CD8-positive, alpha-beta memory T cell (primary cell): ENCODE measurements at regions not wholly inside any gene's neighbourhood (a gene's known extent, or its start where the extent isn't known, plus 50 kb on each side); places are given as distances from the start of the nearest gene placed in this dataset.
"Not testable (repeated sequence)": the region's sequence is repeated elsewhere in the genome, so short reads cannot be mapped to it uniquely, and the experiment has no call there.

Experiments
- CTCF ChIA-PET: fragments of 350-600 bp; sonication (Branson Sonifier 250); formaldehyde crosslinking; loops from one replicate; lab custom pipeline; 2021; ENCODE audit warnings: antibody characterized with exemption; lab: Charles Lee
- POLR2A ChIA-PET: fragments of 350-600 bp; sonication (Branson Sonifier 250); formaldehyde crosslinking; loops from one replicate; lab custom pipeline; 2021; ENCODE audit warnings: antibody characterized with exemption; lab: Charles Lee
- DNase-seq, 5 donors: peaks; one replicate each; pipeline versions ENCODE4 v3.0.0 to v3.0.0-alpha.2; 2020 to 2022; ENCODE audit warnings: mixed read lengths in 1 of 5
- H3K27ac ChIP-seq: one replicate; pipeline ENCODE4 v1.7.0; 2013; ENCODE audit warnings: low read depth, mild to moderate bottlenecking, low read length, moderate library complexity
- H3K27me3 ChIP-seq: 2 replicates; pipeline ENCODE4 v1.7.0; 2013; ENCODE audit warnings: low read length, mild to moderate bottlenecking; ENCODE audit not compliant: insufficient read depth, poor library complexity, severe bottlenecking
- H3K36me3 ChIP-seq: 2 replicates; pipeline ENCODE4 v1.7.0; 2013; ENCODE audit warnings: mild to moderate bottlenecking, low read length, moderate library complexity; ENCODE audit not compliant: insufficient read depth
- H3K4me1 ChIP-seq: 2 replicates; pipeline ENCODE4 v1.7.0; 2013; ENCODE audit warnings: mild to moderate bottlenecking, low read length, moderate library complexity; ENCODE audit not compliant: insufficient read depth
- H3K4me3 ChIP-seq: 2 replicates; pipeline ENCODE4 v1.7.0; 2013; ENCODE audit warnings: mild to moderate bottlenecking, low read length
- H3K9me3 ChIP-seq: 2 replicates; pipeline ENCODE4 v1.7.0; 2013; ENCODE audit warnings: mild to moderate bottlenecking, low read length
- H3K27ac Mint-ChIP-seq, 8 donors: one replicate each; pipeline ENCODE4 v1.8.0; 2020 to 2021; ENCODE audit warnings: mixed read lengths in 8 of 8, mild to moderate bottlenecking in 6 of 8, inconsistent platforms in 3 of 8, moderate library complexity in 3 of 8
- H3K27me3 Mint-ChIP-seq, 2 donors: one replicate each; pipeline ENCODE4 v1.8.0; 2020 to 2021; ENCODE audit warnings: mixed read lengths in 2 of 2, mild to moderate bottlenecking in 1 of 2, moderate library complexity in 1 of 2
- H3K36me3 Mint-ChIP-seq, 3 donors: one replicate each; pipeline ENCODE4 v1.8.0; 2020 to 2021; ENCODE audit warnings: mixed read lengths in 3 of 3, inconsistent platforms in 1 of 3, mild to moderate bottlenecking in 1 of 3
- H3K4me1 Mint-ChIP-seq, 3 donors: one replicate each; pipeline ENCODE4 v1.8.0; 2020 to 2021; ENCODE audit warnings: mixed read lengths in 3 of 3, inconsistent platforms in 1 of 3, mild to moderate bottlenecking in 1 of 3
- H3K4me3 Mint-ChIP-seq, 7 donors: one replicate each; pipeline ENCODE4 v1.8.0; 2020 to 2021; ENCODE audit warnings: mixed read lengths in 7 of 7, mild to moderate bottlenecking in 6 of 7, moderate library complexity in 4 of 7, inconsistent platforms in 2 of 7
- H3K9me3 Mint-ChIP-seq, 5 donors: one replicate each; pipeline ENCODE4 v1.8.0; 2020 to 2022; ENCODE audit warnings: mixed read lengths in 5 of 5, mild to moderate bottlenecking in 3 of 5, moderate library complexity in 2 of 5, inconsistent platforms in 1 of 5

- Mint-ChIP-seq H3K4me1 (no peaks in the 10 kb centered on the region), H3K4me3 (no peak overlapping the region), H3K27me3 (no peaks in the 10 kb centered on the region), H3K27ac (no peak overlapping the region), H3K36me3 (no peaks in the 10 kb centered on the region), H3K9me3 (peaks cover 0 to 5% (median 0%) of the 10 kb centered on the region in 5 donors)
- Histone ChIP-seq H3K27me3 (no peaks in the 10 kb centered on the region), H3K36me3 (no peaks in the 10 kb centered on the region), H3K9me3 (no peaks in the 10 kb centered on the region), H3K4me1 (no peaks in the 10 kb centered on the region), H3K4me3 (no peak overlapping the region), H3K27ac (no peak overlapping the region)
- CTCF ChIA-PET, result no interaction called here
- POLR2A ChIA-PET, result no interaction called here
- DNase-seq, result no peak
These were observed 774.6 kb upstream of the CRIM1 start for GRCh38 chr2:35580956-35581355.

GRCh38 chr2:35568574-35568973, 787.0 kb upstream of the CRIM1 start:
- H3K4me3 ChIP-seq, H3K4me1 ChIP-seq, H3K27me3 ChIP-seq, POLR2A ChIA-PET, H3K36me3 ChIP-seq, H3K36me3 Mint-ChIP-seq, H3K27ac ChIP-seq, H3K9me3 ChIP-seq, H3K4me3 Mint-ChIP-seq, DNase-seq, H3K4me1 Mint-ChIP-seq, CTCF ChIA-PET, H3K27ac Mint-ChIP-seq, H3K27me3 Mint-ChIP-seq: not testable (repeated sequence)
- peaks cover 0 to 11% (median 3%) of the 10 kb centered on the region in 5 donors for H3K9me3 Mint-ChIP-seq

- Mint-ChIP-seq H3K4me3 (no peak overlapping the region), H3K9me3 (peaks cover 0 to 8% (median 1%) of the 10 kb centered on the region in 5 donors), H3K27ac (no peak overlapping the region), H3K27me3 (no peaks in the 10 kb centered on the region), H3K4me1 (no peaks in the 10 kb centered on the region), H3K36me3 (no peaks in the 10 kb centered on the region)
- no peaks in the 10 kb centered on the region for H3K4me1 ChIP-seq
- no peaks in the 10 kb centered on the region for H3K9me3 ChIP-seq
- no peak overlapping the region for H3K27ac ChIP-seq
- ChIA-PET CTCF (no interaction called here), POLR2A (no interaction called here)
- H3K36me3 ChIP-seq, result no peaks in the 10 kb centered on the region
- H3K27me3 ChIP-seq, result no peaks in the 10 kb centered on the region
- no peak for DNase-seq
- no peak overlapping the region for H3K4me3 ChIP-seq
These were observed 793.1 kb upstream of the CRIM1 start for GRCh38 chr2:35562488-35562887.

- no peak overlapping the region for H3K4me3 ChIP-seq
- no peak overlapping the region for H3K27ac ChIP-seq
- Mint-ChIP-seq H3K27me3 (no peaks in the 10 kb centered on the region), H3K4me1 (no peaks in the 10 kb centered on the region), H3K4me3 (no peak overlapping the region), H3K9me3 (peaks cover 0 to 1% (median 0%) of the 10 kb centered on the region in 5 donors), H3K36me3 (no peaks in the 10 kb centered on the region), H3K27ac (no peak overlapping the region)
- H3K9me3 ChIP-seq, result no peaks in the 10 kb centered on the region
- H3K4me1 ChIP-seq, result no peaks in the 10 kb centered on the region
- H3K36me3 ChIP-seq, result no peaks in the 10 kb centered on the region
- ChIA-PET CTCF (no interaction called here), POLR2A (no interaction called here)
- no peaks in the 10 kb centered on the region for H3K27me3 ChIP-seq
- DNase-seq, result no peak
These were observed 807.4 kb upstream of the CRIM1 start for GRCh38 chr2:35548171-35548570.

- H3K9me3 Mint-ChIP-seq, result no peaks in the 10 kb centered on the region
- H3K4me3 Mint-ChIP-seq, result no peak overlapping the region
- H3K27me3 Mint-ChIP-seq, result no peaks in the 10 kb centered on the region
- Histone ChIP-seq H3K9me3 (no peaks in the 10 kb centered on the region), H3K4me3 (no peak overlapping the region), H3K36me3 (no peaks in the 10 kb centered on the region), H3K27ac (no peak overlapping the region), H3K27me3 (no peaks in the 10 kb centered on the region), H3K4me1 (no peaks in the 10 kb centered on the region)
- H3K36me3 Mint-ChIP-seq, result no peaks in the 10 kb centered on the region
- no peak for DNase-seq
- CTCF ChIA-PET, result no interaction called here
- POLR2A ChIA-PET, result no interaction called here
- no peaks in the 10 kb centered on the region for H3K4me1 Mint-ChIP-seq
- H3K27ac Mint-ChIP-seq, result no peak overlapping the region
These were observed 810.3 kb upstream of the CRIM1 start for GRCh38 chr2:35545301-35545700.

- Histone ChIP-seq H3K27me3 (no peaks in the 10 kb centered on the region), H3K4me3 (no peak overlapping the region), H3K36me3 (no peaks in the 10 kb centered on the region), H3K27ac (no peak overlapping the region), H3K4me1 (no peaks in the 10 kb centered on the region), H3K9me3 (no peaks in the 10 kb centered on the region)
- H3K4me1 Mint-ChIP-seq, result no peaks in the 10 kb centered on the region
- H3K36me3 Mint-ChIP-seq, result no peaks in the 10 kb centered on the region
- DNase-seq, result no peak
- ChIA-PET POLR2A (no interaction called here), CTCF (no interaction called here)
- H3K27ac Mint-ChIP-seq, result no peak overlapping the region
- no peaks in the 10 kb centered on the region for H3K27me3 Mint-ChIP-seq
- H3K4me3 Mint-ChIP-seq, result no peak overlapping the region
- H3K9me3 Mint-ChIP-seq, result peaks cover 0 to 2% (median 0%) of the 10 kb centered on the region in 5 donors
These were observed 816.8 kb upstream of the CRIM1 start for GRCh38 chr2:35538796-35539195.

- Histone ChIP-seq H3K36me3 (no peaks in the 10 kb centered on the region), H3K27me3 (no peaks in the 10 kb centered on the region), H3K27ac (no peak overlapping the region), H3K9me3 (no peaks in the 10 kb centered on the region), H3K4me1 (no peaks in the 10 kb centered on the region), H3K4me3 (no peak overlapping the region)
- no peak for DNase-seq
- ChIA-PET CTCF (no interaction called here), POLR2A (no interaction called here)
- no peaks in the 10 kb centered on the region for H3K36me3 Mint-ChIP-seq
- H3K27me3 Mint-ChIP-seq, result peaks cover 0 to 4% of the 10 kb centered on the region in 2 donors
- H3K4me3 Mint-ChIP-seq, result no peak overlapping the region
- H3K4me1 Mint-ChIP-seq, result no peaks in the 10 kb centered on the region
- H3K9me3 Mint-ChIP-seq, result peaks cover 1 to 13% (median 3%) of the 10 kb centered on the region in 5 donors
- H3K27ac Mint-ChIP-seq, result no peak overlapping the region
These were observed 824.9 kb upstream of the CRIM1 start for GRCh38 chr2:35530615-35531135.

GRCh38 chr2:35526741-35527140, 828.8 kb upstream of the CRIM1 start:
- Histone ChIP-seq H3K27ac (no peak overlapping the region), H3K9me3 (no peaks in the 10 kb centered on the region), H3K36me3 (no peaks in the 10 kb centered on the region), H3K4me3 (no peak overlapping the region), H3K4me1 (no peaks in the 10 kb centered on the region), H3K27me3 (no peaks in the 10 kb centered on the region)
- ChIA-PET CTCF (no interaction called here), POLR2A (no interaction called here)
- Mint-ChIP-seq H3K4me3 (no peak overlapping the region), H3K27ac (no peak overlapping the region), H3K9me3 (peaks cover 0 to 13% (median 2%) of the 10 kb centered on the region in 5 donors), H3K4me1 (no peaks in the 10 kb centered on the region), H3K36me3 (no peaks in the 10 kb centered on the region), H3K27me3 (peaks cover 0 to 6% of the 10 kb centered on the region in 2 donors)
- no peak for DNase-seq

- peaks cover 0 to 18% (median 0%) of the 10 kb centered on the region in 5 donors for H3K9me3 Mint-ChIP-seq
- no peaks in the 10 kb centered on the region for H3K4me1 Mint-ChIP-seq
- Histone ChIP-seq H3K4me3 (no peak overlapping the region), H3K27ac (no peak overlapping the region), H3K9me3 (no peaks in the 10 kb centered on the region), H3K36me3 (no peaks in the 10 kb centered on the region), H3K4me1 (no peaks in the 10 kb centered on the region), H3K27me3 (no peaks in the 10 kb centered on the region)
- no peak overlapping the region for H3K4me3 Mint-ChIP-seq
- peaks cover 0 to 3% of the 10 kb centered on the region in 2 donors for H3K27me3 Mint-ChIP-seq
- H3K27ac Mint-ChIP-seq, result no peak overlapping the region
- DNase-seq, result no peak
- POLR2A ChIA-PET, result no interaction called here
- CTCF ChIA-PET, result no interaction called here
- no peaks in the 10 kb centered on the region for H3K36me3 Mint-ChIP-seq
These were observed 833.1 kb upstream of the CRIM1 start for GRCh38 chr2:35522450-35522849.
